Neutrophil (primary cell): ENCODE measurements at regions not wholly inside any gene's neighbourhood (a gene's known extent, or its start where the extent isn't known, plus 50 kb on each side); places are given as distances from the start of the nearest gene placed in this dataset.

Source experiments
- H3K27ac ChIP-seq: fragments of 200-600 bp; sonication (generic); 2 replicates; pipeline ENCODE4 v1.5.1; 2016; ENCODE audit warnings: mild to moderate bottlenecking, moderate library complexity
- H3K27me3 ChIP-seq: fragments of 200-600 bp; sonication (generic); 2 replicates; pipeline ENCODE4 v1.6.0; 2016; ENCODE audit warnings: mild to moderate bottlenecking
- H3K36me3 ChIP-seq: fragments of 200-600 bp; sonication (generic); 2 replicates; pipeline ENCODE4 v1.5.1; 2017
- H3K4me1 ChIP-seq, 2 experiments: fragments of 200-600 bp in 1 of 2; sonication (generic) in 1 of 2; 1 replicate in 1 of 2; 2 replicates in 1 of 2; pipeline versions ENCODE4 v1.5.1 to v1.6.1; 2013 to 2016; ENCODE audit warnings: low read depth in 1 of 2, low read length in 1 of 2, mild to moderate bottlenecking in 1 of 2, moderate library complexity in 1 of 2; ENCODE audit not compliant: control insufficient read depth in 1 of 2, insufficient read depth in 1 of 2
- H3K4me3 ChIP-seq, 2 experiments: fragments of 200-600 bp in 1 of 2; sonication (generic) in 1 of 2; 1 replicate in 1 of 2; 2 replicates in 1 of 2; pipeline ENCODE4 v1.5.1; 2013 to 2016; ENCODE audit warnings: low read depth in 1 of 2, low read length in 1 of 2, mild to moderate bottlenecking in 1 of 2, moderate library complexity in 1 of 2
- H3K9me3 ChIP-seq: fragments of 200-600 bp; sonication (generic); 2 replicates; pipeline ENCODE4 v1.5.1; 2016
- TF ChIP-seq, protein P1 (sequence below): fragments of 200-600 bp; sonication (generic); IDR thresholded peaks from 2 replicates; pipeline ENCODE4 v1.5.1; 2016; ENCODE audit warnings: antibody characterized with exemption

- H3K36me3 ChIP-seq, result no peaks in the 10 kb centered on the region
- peaks cover 6% of the 10 kb centered on the region for H3K9me3 ChIP-seq
- TF ChIP-seq, protein P1, sequence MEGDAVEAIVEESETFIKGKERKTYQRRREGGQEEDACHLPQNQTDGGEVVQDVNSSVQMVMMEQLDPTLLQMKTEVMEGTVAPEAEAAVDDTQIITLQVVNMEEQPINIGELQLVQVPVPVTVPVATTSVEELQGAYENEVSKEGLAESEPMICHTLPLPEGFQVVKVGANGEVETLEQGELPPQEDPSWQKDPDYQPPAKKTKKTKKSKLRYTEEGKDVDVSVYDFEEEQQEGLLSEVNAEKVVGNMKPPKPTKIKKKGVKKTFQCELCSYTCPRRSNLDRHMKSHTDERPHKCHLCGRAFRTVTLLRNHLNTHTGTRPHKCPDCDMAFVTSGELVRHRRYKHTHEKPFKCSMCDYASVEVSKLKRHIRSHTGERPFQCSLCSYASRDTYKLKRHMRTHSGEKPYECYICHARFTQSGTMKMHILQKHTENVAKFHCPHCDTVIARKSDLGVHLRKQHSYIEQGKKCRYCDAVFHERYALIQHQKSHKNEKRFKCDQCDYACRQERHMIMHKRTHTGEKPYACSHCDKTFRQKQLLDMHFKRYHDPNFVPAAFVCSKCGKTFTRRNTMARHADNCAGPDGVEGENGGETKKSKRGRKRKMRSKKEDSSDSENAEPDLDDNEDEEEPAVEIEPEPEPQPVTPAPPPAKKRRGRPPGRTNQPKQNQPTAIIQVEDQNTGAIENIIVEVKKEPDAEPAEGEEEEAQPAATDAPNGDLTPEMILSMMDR, result no peak
- no peak overlapping the region for H3K27ac ChIP-seq
- H3K4me3 ChIP-seq, result no peak overlapping the region
- peaks cover 3 to 8% of the 10 kb centered on the region in 2 experiments for H3K4me1 ChIP-seq
- H3K27me3 ChIP-seq, result no peaks in the 10 kb centered on the region
These were observed 127.7 kb upstream of the PZP start for GRCh38 chr12:9335867-9336266.

DNA sequence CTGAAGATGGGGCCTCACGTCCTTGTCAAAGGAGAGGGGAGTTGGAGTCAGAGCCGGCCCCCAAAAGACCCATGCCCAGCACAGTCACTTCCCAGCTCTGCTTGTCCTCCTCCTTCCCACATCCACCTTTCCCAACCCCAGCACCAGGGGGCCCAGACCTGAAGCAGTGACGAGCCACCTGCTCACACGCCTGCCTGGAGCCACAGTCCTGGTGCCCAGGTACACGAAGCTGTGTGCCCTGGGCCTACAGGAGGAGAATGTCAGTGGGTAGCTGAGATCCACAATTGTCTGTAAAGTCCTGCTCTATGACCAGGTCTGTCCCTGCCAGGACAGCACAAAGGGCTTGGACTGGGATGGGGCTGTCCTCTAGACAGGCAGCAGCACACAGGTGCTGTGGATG is 126.8 kb upstream of the PZP start:
- TF ChIP-seq, protein P1, result no peak
- Histone ChIP-seq H3K4me3 (no peak overlapping the region), H3K4me1 (peaks cover 3 to 8% of the 10 kb centered on the region in 2 experiments), H3K36me3 (no peaks in the 10 kb centered on the region), H3K27me3 (no peaks in the 10 kb centered on the region), H3K9me3 (peaks cover 6% of the 10 kb centered on the region), H3K27ac (no peak overlapping the region)

GRCh38 chr12:9334041-9334692 is 126.0 kb upstream of the PZP start:
- no peak overlapping the region for H3K27ac ChIP-seq
- TF ChIP-seq, protein P1, result no peak
- H3K27me3 ChIP-seq, result no peaks in the 10 kb centered on the region

GRCh38 chr12:9333161-9333560 is 125.0 kb upstream of the PZP start:
- no peaks in the 10 kb centered on the region for H3K27me3 ChIP-seq
- peaks cover 3 to 8% of the 10 kb centered on the region in 2 experiments for H3K4me1 ChIP-seq
- H3K9me3 ChIP-seq, result peaks cover 6% of the 10 kb centered on the region
- no peak overlapping the region for H3K27ac ChIP-seq
- TF ChIP-seq, protein P1, result no peak
- no peaks in the 10 kb centered on the region for H3K36me3 ChIP-seq
- H3K4me3 ChIP-seq, result no peak overlapping the region

More at GRCh38 chr12:9334041-9334692, 126.0 kb upstream of the PZP start:
- no peak overlapping the region for H3K4me3 ChIP-seq
- peaks cover 6% of the 10 kb centered on the region for H3K9me3 ChIP-seq
- peaks cover 3 to 8% of the 10 kb centered on the region in 2 experiments for H3K4me1 ChIP-seq
- no peaks in the 10 kb centered on the region for H3K36me3 ChIP-seq

GRCh38 chr12:9332564-9332963 is 124.4 kb upstream of the PZP start:
- TF ChIP-seq, protein P1, result no peak
- Histone ChIP-seq H3K27ac (no peak overlapping the region), H3K4me3 (no peak overlapping the region), H3K9me3 (peaks cover 6% of the 10 kb centered on the region), H3K27me3 (no peaks in the 10 kb centered on the region), H3K4me1 (peaks cover 3 to 8% of the 10 kb centered on the region in 2 experiments), H3K36me3 (no peaks in the 10 kb centered on the region)
